RPMI8226 (cell line): ENCODE measurements at regions not wholly inside any gene's neighbourhood (a gene's known extent, or its start where the extent isn't known, plus 50 kb on each side); places are given as distances from the start of the nearest gene placed in this dataset.

Experiments used
- DNase-seq: peaks from one replicate; pipeline ENCODE4 v3.0.0-alpha.2; 2015

GRCh38 chr2:43051338-43051737 lies 175.1 kb downstream of the ZFP36L2 start:
- no peak for DNase-seq

- DNase-seq: no peak
Observed at GRCh38 chr2:43050866-43051265, 175.5 kb downstream of the ZFP36L2 start.

DNA sequence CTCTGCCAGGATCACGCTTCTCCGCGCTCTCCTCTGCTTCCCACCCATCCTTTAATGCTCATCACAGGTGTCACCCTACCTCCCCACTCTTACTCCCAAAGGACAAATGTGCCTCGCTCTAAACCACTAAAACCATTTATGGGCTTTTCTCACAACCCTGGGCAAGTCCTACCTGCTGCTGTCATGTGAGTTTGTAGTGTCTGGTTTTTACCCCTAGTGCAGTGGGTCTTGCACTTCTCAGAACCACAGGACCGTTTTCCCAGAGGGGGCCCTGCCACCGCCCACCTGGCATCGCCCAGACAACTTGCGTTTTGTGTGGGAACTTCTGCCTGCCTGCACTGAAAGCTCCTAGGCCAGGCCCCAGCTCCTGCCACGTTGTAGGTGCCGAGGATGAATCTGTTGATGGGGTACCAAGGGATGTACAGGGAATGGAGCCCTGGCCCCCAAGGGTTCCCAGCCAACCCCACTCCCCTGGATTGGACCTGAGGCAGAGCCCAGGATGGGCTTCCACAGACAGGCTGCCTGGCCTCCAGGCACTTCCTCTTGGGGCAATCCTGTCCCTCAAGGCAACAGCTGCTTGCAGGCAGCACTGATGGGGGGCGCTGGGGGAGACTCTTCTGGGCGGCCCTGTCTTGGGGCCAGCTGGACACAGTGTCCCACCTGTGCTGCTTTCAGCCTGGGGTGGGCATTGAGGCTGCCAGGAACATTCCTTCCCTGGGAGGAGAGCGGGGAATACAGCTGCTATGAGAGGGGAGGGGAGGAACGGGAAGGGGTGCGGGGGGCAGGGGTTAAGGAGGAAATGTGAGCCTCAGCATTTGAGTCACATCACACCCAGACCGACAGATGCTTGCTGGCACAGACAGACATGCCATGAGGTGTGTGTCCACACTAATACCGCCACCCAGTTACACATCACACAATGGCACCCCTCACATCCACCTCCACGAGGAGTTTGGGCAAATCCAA lies 176.3 kb downstream of the ZFP36L2 start:
- no peak for DNase-seq

DNA sequence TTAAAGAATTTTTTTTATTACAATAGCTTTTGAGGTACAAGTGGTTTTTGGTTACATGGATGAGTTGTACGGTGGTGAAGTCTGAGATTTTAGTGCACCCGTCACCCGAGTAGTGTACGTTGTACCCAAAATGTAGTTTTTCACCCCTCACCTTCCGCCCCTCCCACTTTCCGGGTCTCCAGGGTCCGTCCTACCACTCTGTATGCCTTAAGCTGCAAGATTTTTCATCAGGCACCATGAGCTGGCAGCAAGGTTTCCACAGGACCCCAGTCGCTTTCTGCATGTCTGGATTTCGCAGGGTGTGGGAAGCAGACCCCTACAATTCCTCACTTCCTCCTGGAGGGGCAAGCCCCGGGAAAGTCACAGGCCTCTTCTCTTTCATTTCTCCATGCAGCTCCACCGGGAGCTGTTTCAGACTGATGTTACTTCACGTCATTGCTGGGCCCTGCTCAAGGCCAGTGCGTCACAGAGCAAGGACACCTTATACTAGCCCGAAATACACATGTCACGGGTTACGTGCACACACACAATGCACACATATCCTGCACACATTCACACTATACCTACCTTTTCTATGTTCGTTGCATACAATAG lies 179.1 kb downstream of the ZFP36L2 start:
- DNase-seq: no peak

DNA sequence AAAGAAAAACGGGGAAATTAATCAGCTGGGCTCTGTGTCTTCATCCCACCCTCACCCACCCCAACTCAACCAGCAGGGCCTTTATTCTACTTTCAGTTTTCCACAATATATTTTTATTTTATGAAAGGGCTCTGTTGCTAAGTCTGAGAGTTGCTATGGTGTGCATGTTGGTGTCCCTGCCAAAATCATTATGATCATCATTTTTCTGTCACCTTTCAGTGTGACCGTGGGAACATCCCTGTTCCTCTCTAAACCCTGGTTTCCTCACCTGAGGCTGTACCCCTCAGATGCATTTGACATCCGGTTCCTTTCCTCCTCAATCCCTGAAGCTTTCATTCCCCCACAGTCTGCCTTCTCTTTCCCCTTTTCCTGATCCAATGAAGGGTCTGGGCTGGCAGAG lies 180.5 kb downstream of the ZFP36L2 start:
- no peak for DNase-seq

DNA sequence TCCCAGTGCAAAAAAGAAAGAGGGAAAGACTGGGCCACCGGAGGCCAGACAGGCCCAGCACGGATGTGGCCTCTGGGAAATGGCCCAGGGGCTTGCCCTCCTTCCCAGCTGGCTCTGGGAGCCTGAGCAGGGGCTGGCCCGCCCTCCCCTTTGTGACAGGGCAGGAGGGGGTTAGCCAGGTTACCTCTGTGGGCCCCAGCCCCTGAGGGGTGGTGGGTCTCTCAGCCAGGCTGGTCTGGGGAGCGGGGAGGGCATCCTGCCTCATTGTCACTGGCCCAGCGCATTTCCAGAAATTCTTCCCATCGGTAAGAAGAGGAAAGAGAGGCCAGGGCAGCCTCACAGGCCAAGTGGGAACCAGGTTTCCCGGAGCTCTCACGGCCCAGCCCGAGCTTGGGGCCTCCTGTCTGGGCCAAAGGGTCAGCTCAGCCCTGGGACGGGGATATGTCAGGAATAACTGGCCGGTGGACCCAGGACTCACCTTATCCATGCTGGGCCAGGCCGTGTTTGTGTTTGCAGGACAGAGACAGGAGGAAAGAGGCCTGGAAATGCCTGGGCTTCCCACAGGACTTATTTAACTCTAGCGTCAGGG lies 182.2 kb downstream of the ZFP36L2 start:
- DNase-seq: no peak

DNA sequence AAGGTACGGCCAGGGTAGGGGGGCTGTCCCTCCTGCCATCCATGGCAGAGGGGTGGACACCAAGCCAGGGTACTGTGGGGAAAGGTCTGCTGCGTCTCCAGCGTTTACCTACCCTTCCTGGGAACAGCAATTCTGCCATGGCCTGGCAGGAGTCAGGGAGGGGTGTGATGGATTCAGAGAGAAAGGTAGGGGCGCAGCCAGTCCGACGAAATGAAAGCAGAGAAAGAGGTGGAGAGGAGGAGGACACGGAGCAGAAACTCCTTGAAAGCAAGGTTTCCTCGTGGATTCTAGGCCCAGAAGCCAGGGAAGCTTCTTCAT lies 182.9 kb downstream of the ZFP36L2 start:
- DNase-seq: no peak

- DNase-seq: no peak
Observed at GRCh38 chr2:43041661-43042360, 184.6 kb downstream of the ZFP36L2 start.

DNA sequence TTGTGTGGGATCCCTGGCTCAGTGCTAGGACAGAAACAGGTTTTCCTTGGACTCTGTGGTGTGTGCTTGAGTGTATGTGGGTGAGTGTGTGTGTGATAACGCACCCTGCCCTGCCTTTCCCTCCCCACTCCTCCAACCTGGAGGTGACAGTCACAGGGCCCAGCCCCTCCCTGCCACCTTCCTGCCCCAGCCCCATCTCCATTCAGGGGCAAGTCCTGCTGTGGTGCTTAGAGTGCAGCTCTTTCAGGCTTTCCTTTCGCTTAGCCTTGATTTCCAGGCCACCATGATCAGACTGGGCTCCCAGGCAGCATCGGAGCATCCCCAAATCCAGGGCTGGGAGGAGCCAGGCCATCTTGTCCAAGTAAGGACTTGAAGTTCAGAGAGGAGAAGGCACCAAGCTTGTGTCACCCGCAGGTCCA lies 185.2 kb downstream of the ZFP36L2 start:
- DNase-seq: no peak

GRCh38 chr2:43040084-43040854 lies 186.1 kb downstream of the ZFP36L2 start:
- DNase-seq: no peak

DNA sequence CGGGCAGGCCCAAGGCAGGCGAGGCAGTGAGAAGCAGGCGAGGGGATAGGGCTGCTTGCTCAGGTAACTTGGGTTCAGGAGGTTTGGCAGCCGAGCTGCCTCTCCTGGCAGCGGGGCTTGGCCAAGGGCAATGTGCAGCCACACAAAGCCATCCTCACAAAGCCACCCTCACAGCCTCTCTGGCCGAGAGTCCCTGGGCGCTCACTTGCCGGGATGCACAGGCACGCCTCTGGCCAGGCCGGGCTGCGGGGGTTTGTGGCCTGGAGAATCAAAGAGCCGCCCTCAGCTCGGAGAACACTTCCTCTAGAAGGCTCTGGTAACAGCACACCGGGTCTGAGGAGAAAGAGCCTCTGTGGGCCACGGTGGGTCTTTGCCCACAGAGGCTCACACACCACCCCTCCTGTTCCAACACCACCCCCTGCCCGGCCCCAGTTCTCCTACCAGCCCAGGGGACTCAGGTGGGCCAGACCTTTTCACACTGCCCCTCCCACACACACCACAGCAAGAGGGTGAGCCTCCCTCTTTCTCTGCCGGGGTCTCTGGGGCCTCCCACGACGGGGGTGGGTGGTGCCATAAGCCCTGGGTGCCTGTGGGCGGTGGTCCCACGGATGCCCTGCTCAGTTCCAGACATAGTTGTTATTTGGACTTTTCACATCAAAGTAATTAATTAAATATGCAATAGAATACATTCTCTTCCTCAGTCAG lies 186.9 kb downstream of the ZFP36L2 start:
- DNase-seq: no peak

DNA sequence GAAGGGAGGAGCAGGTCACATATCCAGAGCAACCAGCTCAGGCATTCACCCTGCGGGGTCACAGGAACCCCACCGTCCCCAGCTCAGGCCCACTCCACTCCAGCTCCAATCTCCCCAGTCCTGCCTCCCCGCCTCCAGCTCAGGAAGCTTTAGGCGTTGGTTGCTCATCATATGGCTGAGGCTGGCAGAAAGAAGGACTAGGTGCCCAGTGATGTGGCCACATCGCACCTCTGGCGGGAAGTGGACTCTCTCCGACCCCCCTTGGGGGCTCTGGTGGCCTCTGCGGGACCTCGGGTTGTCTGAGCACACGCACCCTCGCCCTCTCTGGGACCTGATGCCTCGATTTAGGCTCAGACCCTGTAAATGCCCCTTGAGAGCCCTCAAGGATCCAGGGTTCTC lies 187.7 kb downstream of the ZFP36L2 start:
- DNase-seq: no peak

- no peak for DNase-seq
Observed at GRCh38 chr2:43038034-43038695, 188.2 kb downstream of the ZFP36L2 start.

DNA sequence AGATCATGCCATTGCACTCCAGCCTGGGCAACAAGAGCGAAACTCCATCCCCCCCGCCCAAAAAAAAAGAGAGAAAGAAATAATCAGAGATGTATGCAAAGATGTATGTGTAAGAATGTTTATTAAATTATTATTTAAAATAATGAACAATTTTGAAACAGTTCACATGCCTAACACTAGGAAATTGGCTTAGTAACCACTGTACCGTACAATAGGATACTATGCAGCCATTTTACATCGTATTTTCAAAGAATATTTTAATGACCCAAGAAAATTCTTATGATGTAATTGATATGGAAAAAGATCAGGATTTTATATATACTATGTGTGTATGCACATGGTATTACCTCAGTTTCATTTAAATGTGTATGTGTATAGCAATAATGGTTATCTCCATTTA lies 190.5 kb downstream of the ZFP36L2 start:
- no peak for DNase-seq

GRCh38 chr2:43034921-43035320 lies 191.5 kb downstream of the ZFP36L2 start:
- DNase-seq: no peak

DNA sequence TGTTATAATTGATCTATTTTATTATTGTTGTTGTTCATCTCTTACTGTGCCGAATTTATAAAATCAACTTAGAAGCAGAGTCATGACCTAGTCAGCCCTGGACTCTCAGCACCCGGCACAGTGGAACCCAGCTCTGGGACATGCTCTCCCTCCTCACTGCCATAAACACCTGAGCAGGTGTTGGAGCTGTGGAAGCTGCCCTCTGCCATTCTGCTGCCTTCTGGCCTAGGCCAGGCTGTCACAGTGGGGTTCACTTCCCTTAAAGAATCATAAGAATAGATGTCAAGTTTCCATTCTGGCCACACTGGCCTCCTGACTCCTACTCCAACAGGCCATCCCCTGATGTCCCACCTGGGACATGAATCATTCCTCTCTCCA lies 192.2 kb downstream of the ZFP36L2 start:
- DNase-seq: no peak

- DNase-seq: no peak
Observed at GRCh38 chr2:43033466-43034241, 192.8 kb downstream of the ZFP36L2 start.

GRCh38 chr2:43033016-43033270 lies 193.5 kb downstream of the ZFP36L2 start:
- no peak for DNase-seq

DNA sequence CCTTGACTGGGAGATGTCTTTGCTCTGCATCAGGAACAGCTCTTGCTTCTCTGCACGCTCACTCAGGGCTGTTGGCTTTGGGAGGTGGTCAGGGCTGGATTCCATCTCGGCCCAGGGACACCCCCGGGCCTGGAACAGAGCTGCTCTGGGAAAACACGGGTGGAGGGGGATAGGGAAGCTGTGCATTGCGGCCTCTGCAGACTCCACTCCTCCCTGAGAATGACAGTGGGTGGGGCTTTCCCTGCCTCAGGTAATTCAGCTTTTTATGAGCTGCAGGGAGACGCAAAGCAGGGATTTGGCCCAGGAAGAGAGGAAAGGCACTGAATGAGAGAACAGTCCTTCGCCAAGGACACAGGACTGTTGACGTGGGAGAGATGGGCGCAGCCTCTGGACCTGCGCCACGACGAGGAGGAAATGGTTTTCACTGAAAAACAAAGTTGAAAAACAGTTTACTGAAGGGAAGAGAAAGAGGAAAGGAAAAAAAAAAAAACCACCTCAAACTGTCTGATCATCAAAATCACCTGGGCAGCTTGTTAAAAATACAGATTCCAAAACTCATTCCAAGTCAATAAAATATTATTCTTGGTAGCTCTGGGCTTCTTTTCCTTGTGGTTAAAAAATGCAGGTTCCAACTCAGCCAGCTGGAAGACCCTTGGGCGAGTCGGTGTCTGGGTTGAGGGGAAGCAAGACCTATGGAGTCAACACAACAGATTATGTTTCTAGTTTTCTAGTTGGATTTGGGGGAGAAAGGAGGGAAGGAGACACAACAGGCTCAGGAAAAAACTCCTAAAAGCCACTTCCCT lies 194.0 kb downstream of the ZFP36L2 start:
- DNase-seq: no peak
